IPS-20b (cell line): ENCODE measurements at regions not wholly inside any gene's neighbourhood (a gene's known extent, or its start where the extent isn't known, plus 50 kb on each side); places are given as distances from the start of the nearest gene placed in this dataset.
"Not testable (repeated sequence)": the region's sequence is repeated elsewhere in the genome, so short reads cannot be mapped to it uniquely, and the experiment has no call there.

ENCODE experiments used
- H3K27ac ChIP-seq: one replicate; pipeline ENCODE4 v1.5.1; 2013; ENCODE audit warnings: low read length
- H3K27me3 ChIP-seq: 2 replicates; pipeline ENCODE4 v1.6.1; 2013; ENCODE audit warnings: mild to moderate bottlenecking, low read length, inconsistent platforms; ENCODE audit not compliant: insufficient read depth
- H3K36me3 ChIP-seq: 2 replicates; pipeline ENCODE4 v1.6.1; 2013; ENCODE audit warnings: low read depth, mild to moderate bottlenecking, inconsistent platforms, low read length, moderate library complexity; ENCODE audit not compliant: insufficient read depth
- H3K4me1 ChIP-seq: 2 replicates; pipeline ENCODE4 v1.6.1; 2013; ENCODE audit warnings: mild to moderate bottlenecking, control low read depth, inconsistent platforms, low read length, moderate library complexity; ENCODE audit not compliant: insufficient read depth
- H3K4me3 ChIP-seq: 2 replicates; pipeline ENCODE4 v1.5.1; 2013; ENCODE audit warnings: mild to moderate bottlenecking, low read length, inconsistent platforms
- H3K9ac ChIP-seq: 2 replicates; pipeline ENCODE4 v1.6.1; 2013; ENCODE audit warnings: low read depth, mild to moderate bottlenecking, inconsistent platforms, low read length, moderate library complexity
- H3K9me3 ChIP-seq: 2 replicates; pipeline ENCODE4 v1.6.1; 2013; ENCODE audit warnings: mild to moderate bottlenecking, low read depth, low read length, inconsistent platforms; ENCODE audit not compliant: insufficient read depth

DNA sequence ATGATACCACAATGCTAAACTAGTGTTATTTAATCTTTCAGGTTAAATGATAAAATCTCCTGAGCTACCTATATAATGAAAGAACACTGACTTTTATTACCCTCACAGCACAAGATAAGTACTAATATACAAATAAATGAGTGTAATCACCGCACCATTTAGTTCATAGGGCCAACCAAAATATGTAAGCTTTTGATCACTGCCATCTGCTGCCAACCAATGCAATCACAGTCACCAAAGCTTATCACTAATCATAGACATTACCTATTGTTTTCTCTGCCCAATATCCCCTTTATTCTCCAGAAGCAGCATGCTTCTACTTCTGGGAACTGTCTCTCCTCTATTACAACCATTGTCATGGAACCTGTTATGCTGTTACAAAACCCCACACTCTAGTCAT lies 151.6 kb upstream of the LRATD1 start:
- no peak overlapping the region for H3K9ac ChIP-seq
- H3K36me3 ChIP-seq: no peaks in the 10 kb centered on the region
- H3K9me3 ChIP-seq: no peaks in the 10 kb centered on the region
- H3K4me1 ChIP-seq: no peaks in the 10 kb centered on the region
- no peaks in the 10 kb centered on the region for H3K27me3 ChIP-seq
- H3K4me3 ChIP-seq: no peak overlapping the region
- no peak overlapping the region for H3K27ac ChIP-seq

DNA sequence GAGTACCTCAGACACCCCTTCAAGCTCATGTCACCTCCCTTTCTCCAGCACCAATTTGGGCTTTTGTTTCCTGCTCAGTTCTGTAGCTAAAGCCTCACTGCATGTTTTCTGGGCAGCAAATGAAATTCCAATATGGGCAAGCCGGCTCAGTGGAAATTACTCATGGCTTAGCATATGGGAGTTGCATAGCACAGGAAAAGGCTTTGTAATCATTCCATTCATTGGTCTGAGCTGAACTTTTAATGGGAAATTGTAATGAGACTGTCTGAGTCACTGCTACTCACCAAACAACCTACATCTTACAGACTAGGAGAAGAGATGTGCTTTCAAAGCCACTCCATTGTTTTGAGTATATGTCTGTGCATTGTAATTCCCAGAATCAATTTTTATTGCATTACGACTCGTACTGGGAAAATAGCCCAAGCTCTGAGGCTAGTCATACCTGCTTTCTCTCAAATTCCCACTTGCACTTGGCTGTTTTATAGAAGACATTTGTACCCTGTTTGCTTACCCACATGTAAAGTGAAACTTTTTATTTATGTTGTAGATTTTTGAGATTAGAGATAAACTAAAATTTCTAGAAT lies 139.5 kb upstream of the LRATD1 start:
- no peak overlapping the region for H3K27ac ChIP-seq
- H3K9ac ChIP-seq: no peak overlapping the region
- H3K27me3 ChIP-seq: no peaks in the 10 kb centered on the region

GRCh38 chr2:14494759-14495158 lies 137.8 kb upstream of the LRATD1 start:
- H3K36me3 ChIP-seq: no peaks in the 10 kb centered on the region
- no peak overlapping the region for H3K27ac ChIP-seq
- H3K4me3 ChIP-seq: no peak overlapping the region
- H3K4me1 ChIP-seq: no peaks in the 10 kb centered on the region
- H3K9me3 ChIP-seq: no peaks in the 10 kb centered on the region
- no peak overlapping the region for H3K9ac ChIP-seq
- no peaks in the 10 kb centered on the region for H3K27me3 ChIP-seq

More for the DNA sequence above, 139.5 kb upstream of the LRATD1 start:
- Histone ChIP-seq H3K4me3 (no peak overlapping the region), H3K4me1 (no peaks in the 10 kb centered on the region), H3K36me3 (no peaks in the 10 kb centered on the region), H3K9me3 (no peaks in the 10 kb centered on the region)

DNA sequence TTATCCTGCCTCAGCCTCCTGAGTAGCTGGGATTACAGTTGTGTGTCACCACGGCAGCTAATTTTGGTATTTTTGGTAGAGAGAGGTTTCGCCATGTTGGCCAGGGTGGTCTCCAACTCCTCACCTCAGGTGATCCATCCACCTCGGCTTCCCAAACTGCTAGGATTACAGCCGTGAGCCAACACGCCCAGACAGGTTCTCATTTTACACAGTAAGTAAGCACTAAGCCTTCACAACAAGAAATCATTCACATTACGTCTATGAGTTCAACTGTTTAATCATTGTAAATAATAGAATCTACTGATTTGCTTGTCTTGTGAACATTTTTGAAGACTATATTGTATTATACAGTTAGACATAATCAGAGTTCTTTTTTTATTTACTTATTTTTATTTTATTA lies 131.5 kb upstream of the LRATD1 start:
- Histone ChIP-seq H3K9me3 (no peaks in the 10 kb centered on the region), H3K4me3 (no peak overlapping the region), H3K9ac (no peak overlapping the region), H3K27me3 (no peaks in the 10 kb centered on the region), H3K27ac (no peak overlapping the region), H3K4me1 (no peaks in the 10 kb centered on the region), H3K36me3 (no peaks in the 10 kb centered on the region)

DNA sequence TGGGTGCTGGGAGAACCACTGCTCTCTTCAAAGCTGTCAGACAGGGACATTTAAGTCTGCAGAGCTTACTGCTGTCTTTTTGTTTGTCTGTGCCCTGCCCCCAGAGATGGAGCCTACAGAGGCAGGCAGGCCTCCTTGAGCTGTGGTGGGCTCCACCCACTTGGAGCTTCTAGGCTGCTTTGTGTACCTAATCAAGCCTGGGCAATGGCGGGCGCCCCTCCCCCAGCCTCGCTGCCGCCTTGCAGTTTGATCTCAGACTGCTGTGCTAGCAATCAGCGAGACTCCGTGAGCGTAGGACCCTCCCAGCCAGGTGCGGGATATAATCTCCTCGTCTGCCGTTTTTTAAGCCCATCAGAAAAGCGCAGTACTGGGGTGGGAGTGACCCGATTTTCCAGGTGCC lies 125.6 kb upstream of the LRATD1 start:
- not testable (repeated sequence) for H3K4me1 ChIP-seq, H3K27me3 ChIP-seq, H3K36me3 ChIP-seq, H3K4me3 ChIP-seq, H3K27ac ChIP-seq, H3K9ac ChIP-seq
- peaks cover 11% of the 10 kb centered on the region; the same call in 1 of the 2 replicates for H3K9me3 ChIP-seq

DNA sequence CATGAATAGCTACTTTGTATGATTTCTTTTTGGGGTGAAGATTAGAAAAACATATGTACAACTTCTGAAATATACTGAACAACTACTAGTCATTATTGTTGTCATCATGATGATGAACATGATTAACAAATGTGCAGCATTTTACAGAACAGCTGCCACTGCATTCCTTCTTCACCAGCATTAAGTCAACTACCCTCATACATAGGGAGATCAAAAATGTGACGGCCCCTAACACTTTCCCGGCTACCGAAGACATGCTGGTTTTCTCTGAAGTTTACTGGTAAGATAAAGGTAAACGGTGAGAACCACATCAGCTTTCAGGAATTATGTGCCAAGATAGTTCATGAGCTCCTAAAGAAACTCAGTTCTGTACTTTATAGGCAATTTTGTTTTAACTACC lies 121.0 kb upstream of the LRATD1 start:
- H3K27me3 ChIP-seq: no peaks in the 10 kb centered on the region
- H3K27ac ChIP-seq: no peak overlapping the region
- peaks cover 12% of the 10 kb centered on the region; the same call in 1 of the 2 replicates for H3K4me1 ChIP-seq
- H3K9me3 ChIP-seq: peaks cover 11% of the 10 kb centered on the region; the same call in 1 of the 2 replicates
- H3K9ac ChIP-seq: no peak overlapping the region
- no peak overlapping the region for H3K4me3 ChIP-seq
- H3K36me3 ChIP-seq: no peaks in the 10 kb centered on the region

DNA sequence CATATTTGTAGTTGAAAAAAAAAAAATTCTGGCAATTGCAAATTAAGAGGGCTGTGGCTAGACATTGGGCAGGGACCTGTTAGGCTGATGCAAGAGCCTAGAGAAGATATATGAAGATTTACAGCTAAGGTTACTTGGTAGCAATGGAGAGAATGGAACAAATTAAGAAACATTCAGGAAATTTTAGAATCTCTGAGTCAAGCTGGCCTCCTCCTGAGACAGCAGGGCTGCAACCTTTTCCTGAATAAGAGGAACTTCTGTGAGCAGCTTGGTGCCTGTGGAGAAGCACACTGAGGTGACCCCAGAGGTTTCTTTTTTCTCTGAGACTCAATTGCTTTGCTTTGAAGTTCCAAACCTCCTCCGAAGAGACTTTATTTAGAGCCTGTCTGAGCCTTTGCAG lies 118.6 kb upstream of the LRATD1 start:
- Histone ChIP-seq H3K36me3 (no peaks in the 10 kb centered on the region), H3K9me3 (no peaks in the 10 kb centered on the region), H3K4me1 (peaks cover 12% of the 10 kb centered on the region; the same call in 1 of the 2 replicates), H3K9ac (no peak overlapping the region), H3K4me3 (no peak overlapping the region), H3K27me3 (no peaks in the 10 kb centered on the region), H3K27ac (no peak overlapping the region)

GRCh38 chr2:14516844-14517243 lies 115.7 kb upstream of the LRATD1 start:
- Histone ChIP-seq H3K36me3 (no peaks in the 10 kb centered on the region), H3K9me3 (no peaks in the 10 kb centered on the region; the same call in 1 of the 2 replicates), H3K27ac (no peak overlapping the region), H3K4me1 (peaks cover 12% of the 10 kb centered on the region; the same call in 1 of the 2 replicates), H3K4me3 (no peak overlapping the region), H3K27me3 (no peaks in the 10 kb centered on the region), H3K9ac (no peak overlapping the region)

DNA sequence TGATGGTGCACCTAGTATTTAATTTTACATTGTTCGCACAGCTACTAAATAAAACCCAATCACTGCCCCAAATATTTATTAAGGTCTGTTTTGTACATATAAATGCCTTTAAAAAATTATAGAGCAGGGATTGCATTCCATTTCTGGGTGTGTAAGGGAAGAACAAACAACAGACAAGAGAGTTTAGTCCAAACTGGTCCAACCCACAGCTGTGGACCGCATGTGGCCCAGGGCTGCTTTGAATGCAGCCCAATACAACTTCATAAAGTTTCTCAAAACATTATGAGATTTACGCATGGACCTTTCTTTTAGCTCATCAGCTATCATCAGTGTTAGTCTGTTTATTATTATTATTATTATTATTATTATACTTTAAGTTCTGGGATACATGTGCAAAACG lies 114.8 kb upstream of the LRATD1 start:
- Histone ChIP-seq H3K4me3 (no peak overlapping the region), H3K27me3 (no peaks in the 10 kb centered on the region), H3K36me3 (no peaks in the 10 kb centered on the region), H3K9ac (no peak overlapping the region), H3K27ac (no peak overlapping the region), H3K4me1 (peaks cover 12% of the 10 kb centered on the region; the same call in 1 of the 2 replicates), H3K9me3 (no peaks in the 10 kb centered on the region; the same call in 1 of the 2 replicates)

- Histone ChIP-seq H3K27ac (no peak overlapping the region), H3K9me3 (no peaks in the 10 kb centered on the region; the same call in 1 of the 2 replicates), H3K4me1 (no peaks in the 10 kb centered on the region), H3K27me3 (no peaks in the 10 kb centered on the region), H3K4me3 (no peak overlapping the region), H3K36me3 (no peaks in the 10 kb centered on the region), H3K9ac (no peak overlapping the region)
These were observed 112.1 kb upstream of the LRATD1 start for GRCh38 chr2:14520385-14520945.

DNA sequence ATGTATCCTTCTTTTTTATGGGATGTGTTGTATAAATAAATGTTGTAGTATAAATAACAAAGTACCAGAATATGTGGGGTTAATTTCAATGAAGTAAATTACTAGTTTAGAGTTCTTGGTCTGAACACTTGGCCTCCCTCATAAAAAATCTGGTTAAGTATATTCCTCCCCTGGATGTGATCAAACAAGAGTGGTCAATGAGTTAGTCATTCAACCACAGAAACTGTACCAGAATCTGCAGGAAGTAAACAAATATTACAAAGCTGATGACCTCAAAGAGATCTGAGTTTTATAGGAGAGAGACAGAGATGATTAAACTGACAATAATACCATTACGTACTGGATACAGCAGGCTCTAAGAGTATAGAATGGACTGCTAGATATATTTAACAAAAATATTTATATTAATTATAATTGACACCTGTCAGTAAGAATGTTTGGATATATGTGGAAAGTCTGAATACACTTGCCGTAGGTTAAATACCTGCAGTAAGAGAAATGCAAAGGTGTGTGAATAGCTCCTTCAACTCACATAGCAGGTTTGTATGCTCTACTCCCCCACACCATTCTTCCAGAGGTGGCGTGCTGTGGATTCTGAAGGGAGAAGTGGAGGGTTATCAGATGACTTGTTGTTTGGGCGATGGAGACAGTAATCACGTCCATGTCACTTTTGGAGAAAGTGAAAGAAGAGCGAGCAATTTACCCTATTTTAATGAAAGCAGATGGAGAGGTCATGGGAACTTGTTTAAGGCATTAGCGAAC lies 108.3 kb upstream of the LRATD1 start:
- no peaks in the 10 kb centered on the region for H3K36me3 ChIP-seq
- no peak overlapping the region for H3K9ac ChIP-seq
- no peak overlapping the region for H3K4me3 ChIP-seq
- no peaks in the 10 kb centered on the region for H3K27me3 ChIP-seq
- no peak overlapping the region for H3K27ac ChIP-seq
- H3K4me1 ChIP-seq: no peaks in the 10 kb centered on the region
- H3K9me3 ChIP-seq: no peaks in the 10 kb centered on the region; the same call in 1 of the 2 replicates

DNA sequence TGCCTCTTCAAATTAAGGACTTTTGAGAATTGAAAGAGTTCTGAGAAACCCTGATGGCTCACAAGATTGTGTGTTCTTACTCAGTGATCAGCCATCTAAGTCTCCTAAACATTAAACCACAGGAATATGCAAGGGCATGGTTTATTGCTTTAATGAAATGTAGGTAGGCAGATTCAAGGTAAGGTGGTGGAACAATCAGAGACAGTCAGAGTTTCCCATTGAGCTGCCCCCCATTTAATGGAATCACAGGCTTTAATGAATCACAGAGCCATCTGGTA lies 107.8 kb upstream of the LRATD1 start:
- H3K27me3 ChIP-seq: no peaks in the 10 kb centered on the region
- no peaks in the 10 kb centered on the region; the same call in 1 of the 2 replicates for H3K9me3 ChIP-seq
- H3K4me1 ChIP-seq: no peaks in the 10 kb centered on the region
- H3K27ac ChIP-seq: no peak overlapping the region
- H3K4me3 ChIP-seq: no peak overlapping the region
- H3K9ac ChIP-seq: no peak overlapping the region
- H3K36me3 ChIP-seq: no peaks in the 10 kb centered on the region
